Epithelial cell of prostate (primary cell): ENCODE measurements at regions not wholly inside any gene's neighbourhood (a gene's known extent, or its start where the extent isn't known, plus 50 kb on each side); places are given as distances from the start of the nearest gene placed in this dataset.
"Not testable (repeated sequence)": the region's sequence is repeated elsewhere in the genome, so short reads cannot be mapped to it uniquely, and the experiment has no call there.

Source experiments
- DNase-seq: peaks from one replicate; pipeline ENCODE4 v3.0.0-alpha.2; 2011; ENCODE audit warnings: low read depth, low spot score
- H3K27ac ChIP-seq: fragments of 450-650 bp; 2 replicates; pipeline ENCODE4 v1.5.1; 2017; ENCODE audit warnings: mild to moderate bottlenecking

DNA sequence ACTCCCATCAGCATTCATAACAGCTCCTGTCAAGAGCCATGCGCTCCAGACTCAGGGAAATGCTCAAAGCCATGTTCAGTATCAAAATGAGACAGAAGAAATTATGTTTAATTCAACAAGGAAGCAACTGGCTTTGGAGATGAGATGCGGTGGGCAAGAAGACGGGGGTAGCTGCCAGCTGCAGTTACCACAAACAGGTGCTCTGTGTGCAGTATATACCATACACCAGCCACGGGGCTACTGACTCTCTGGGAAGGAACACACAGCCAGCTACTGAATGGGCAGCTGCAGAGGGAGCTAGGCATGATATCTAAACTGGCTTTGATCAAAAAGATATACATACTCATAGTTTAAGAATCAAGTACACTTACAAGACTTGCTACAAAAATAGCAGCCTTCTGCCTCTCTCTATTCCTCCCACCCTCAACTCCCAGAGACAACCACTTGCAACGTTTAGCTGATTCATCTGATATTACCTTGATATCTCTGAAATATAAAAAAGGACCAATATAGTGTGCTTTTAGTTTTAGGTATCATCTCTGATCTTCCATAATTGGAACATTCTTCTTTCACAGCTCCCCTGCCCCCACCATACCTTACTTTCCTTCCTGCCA, 593.0 kb downstream of the UQCRFS1 start:
- DNase-seq: no peak
- H3K27ac ChIP-seq: no peak overlapping the region

DNA sequence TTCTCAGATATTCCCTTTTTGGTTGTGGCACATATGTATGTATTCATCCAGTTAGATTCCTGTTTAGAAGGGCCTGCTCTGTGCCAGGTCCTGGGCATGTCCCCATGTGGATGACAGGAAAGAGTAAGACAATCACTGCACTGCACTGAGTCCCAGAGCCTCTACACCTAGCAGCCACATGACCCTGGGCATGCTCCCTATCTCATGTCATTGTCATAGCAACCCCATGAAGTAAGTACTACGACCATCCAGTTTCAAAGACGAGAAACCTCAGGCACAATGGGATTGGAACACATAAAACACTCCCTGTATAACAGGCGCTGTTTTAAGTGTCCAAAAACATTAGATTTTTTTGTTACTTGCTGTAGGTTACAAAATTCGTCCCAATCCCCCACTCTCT, 594.4 kb downstream of the UQCRFS1 start:
- H3K27ac ChIP-seq: no peak overlapping the region
- no peak for DNase-seq

DNA sequence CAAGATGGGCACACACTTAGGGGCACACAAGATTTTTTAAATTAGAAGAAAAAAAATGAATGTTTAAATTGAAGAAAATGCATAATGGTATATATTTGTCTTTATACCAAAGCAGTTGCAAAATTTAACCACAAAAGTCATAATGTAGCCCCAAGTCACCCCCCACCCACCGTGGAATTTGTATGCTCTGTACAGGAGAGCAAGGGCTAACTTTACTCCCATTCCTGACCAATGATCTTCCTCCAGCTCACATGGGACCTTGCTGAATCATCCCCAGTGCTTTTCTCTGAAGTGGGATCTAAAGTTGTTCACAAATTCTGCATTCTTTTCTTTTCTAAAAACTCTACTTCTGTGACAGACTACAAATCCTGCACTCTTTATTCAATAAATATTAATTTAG, 597.0 kb downstream of the UQCRFS1 start:
- no peak for DNase-seq
- H3K27ac ChIP-seq: no peak overlapping the region

DNA sequence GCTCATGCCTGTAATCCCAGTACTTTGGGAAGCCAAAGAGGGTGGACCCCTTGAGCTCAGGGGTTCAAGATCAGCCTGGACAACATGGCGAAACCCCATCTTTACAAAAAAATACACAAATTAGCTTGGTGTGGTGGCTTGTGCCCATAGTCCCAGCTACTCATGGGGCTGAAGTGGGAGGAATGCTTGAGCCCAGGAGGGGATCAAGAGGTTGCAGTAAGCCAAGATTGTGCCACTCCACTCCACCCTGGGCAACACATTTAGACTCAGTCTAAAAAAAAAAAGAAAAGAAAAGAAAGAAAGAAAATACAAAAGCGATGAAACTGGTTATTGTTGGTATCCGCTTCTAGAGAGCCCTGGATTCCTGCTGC, 597.4 kb downstream of the UQCRFS1 start:
- no peak for DNase-seq
- H3K27ac ChIP-seq: no peak overlapping the region

- DNase-seq: no peak
These were observed 598.1 kb downstream of the UQCRFS1 start for GRCh38 chr19:28614634-28615545.

GRCh38 chr19:28612275-28612769, 600.6 kb downstream of the UQCRFS1 start:
- H3K27ac ChIP-seq: no peak overlapping the region
- DNase-seq: no peak

More at GRCh38 chr19:28614634-28615545, 598.1 kb downstream of the UQCRFS1 start:
- no peak overlapping the region for H3K27ac ChIP-seq

- not testable (repeated sequence) for H3K27ac ChIP-seq, DNase-seq
These were observed 601.6 kb downstream of the UQCRFS1 start for GRCh38 chr19:28611227-28611914.

GRCh38 chr19:28610731-28611130, 602.2 kb downstream of the UQCRFS1 start:
- DNase-seq: no peak
- H3K27ac ChIP-seq: no peak overlapping the region

GRCh38 chr19:28609944-28610343, 603.0 kb downstream of the UQCRFS1 start:
- H3K27ac ChIP-seq: no peak overlapping the region
- DNase-seq: no peak

GRCh38 chr19:28609091-28609755, 603.7 kb downstream of the UQCRFS1 start:
- no peak for DNase-seq
- H3K27ac ChIP-seq: no peak overlapping the region

GRCh38 chr19:28608292-28608691, 604.7 kb downstream of the UQCRFS1 start:
- DNase-seq: no peak
- H3K27ac ChIP-seq: no peak overlapping the region

DNA sequence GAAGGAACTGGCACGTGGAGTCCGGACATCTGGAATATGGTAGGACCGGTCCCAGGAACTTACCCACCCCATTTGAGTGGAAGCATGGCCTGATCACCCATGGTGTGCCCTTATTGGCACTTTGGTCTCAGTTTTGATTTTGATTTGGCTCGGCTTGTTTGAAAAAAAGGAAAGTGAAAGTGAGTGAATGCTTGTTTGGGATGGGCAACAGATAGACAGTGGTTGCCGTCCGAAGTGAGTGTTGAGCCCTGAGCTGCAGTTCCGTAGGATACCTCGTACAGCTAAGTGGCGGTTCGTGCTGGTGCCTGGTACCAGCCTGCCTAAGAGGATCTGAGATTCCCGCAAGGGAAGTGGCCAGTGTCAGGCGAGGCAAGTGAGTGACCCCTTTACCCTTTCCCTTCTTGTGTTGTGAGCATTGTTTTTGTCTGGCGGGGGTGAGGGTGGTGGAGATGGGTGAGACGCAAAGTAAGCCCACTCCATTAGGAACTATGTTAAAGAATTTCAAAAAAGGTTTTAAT, 605.8 kb downstream of the UQCRFS1 start:
- H3K27ac ChIP-seq: no peak overlapping the region
- no peak for DNase-seq

DNA sequence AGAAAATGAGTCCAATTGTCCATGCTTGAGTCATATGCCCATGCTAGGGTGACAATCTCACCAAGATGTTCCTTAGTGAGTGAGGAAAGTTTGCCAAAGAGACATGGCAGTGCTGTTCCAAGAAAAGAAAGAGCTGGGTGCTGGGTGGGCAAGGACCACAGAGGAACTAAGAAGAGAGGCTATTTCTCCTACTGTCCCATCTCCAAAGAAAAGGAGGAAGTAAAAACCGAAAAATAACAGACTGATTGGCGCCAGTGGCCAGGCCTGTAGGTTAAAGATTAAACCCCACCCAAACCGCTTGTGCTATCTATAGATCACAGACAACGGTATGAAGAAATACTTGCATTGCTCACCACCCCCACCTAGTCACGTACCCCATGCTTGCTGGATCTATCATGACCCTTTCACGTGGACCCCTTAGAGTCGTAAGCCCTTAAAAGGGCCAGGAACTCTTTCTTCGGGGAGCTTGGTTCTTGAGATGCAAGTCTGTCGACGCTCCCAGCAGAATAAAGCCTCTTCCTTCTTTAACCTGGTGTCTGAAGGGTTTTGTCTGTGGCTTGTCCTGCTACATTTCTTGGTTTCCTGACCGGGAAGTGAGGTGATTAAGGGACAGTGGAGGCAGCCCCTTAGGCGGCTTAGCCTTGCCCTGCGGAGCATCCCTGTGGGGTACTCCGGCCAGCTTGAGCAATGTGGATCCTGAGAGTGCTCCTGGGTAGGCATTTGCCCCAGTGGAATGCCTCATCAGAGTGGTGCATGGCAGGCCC, 606.5 kb downstream of the UQCRFS1 start:
- no peak overlapping the region for H3K27ac ChIP-seq
- no peak for DNase-seq

DNA sequence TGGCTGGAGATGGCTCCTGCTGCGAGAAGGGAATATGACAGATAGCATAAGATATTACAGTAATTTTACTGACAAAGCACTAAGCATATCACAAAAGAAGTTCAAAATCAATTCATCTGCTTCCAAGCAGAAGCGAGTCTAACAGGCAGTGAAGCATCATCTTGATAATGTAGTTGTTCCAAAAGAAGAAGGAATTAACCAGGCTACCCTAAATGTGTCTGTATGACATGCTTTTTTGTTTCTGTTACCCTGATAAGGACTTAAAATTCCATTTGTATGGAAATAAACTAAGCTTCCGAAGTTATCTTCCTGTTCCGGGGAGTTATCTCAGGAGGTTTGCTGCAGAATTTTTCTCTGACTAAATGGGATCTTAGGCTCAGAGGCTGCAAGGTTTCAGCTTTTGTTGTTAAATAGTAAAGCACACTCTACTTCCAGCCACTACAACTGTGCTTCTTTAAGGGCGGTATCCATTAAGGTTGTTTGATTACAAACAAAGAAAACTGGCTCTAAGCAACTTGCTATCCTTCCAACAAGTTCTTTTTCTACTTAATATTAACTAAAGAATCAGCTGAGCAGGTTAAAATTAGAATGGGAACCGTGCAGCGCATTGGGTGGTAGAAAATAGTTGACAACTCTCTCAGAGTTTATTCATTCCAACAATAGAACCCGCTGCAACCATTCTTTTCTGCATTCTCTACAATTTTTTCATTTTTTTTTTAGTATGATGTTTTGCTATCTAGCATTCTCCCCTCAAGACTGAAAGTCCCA, 607.3 kb downstream of the UQCRFS1 start:
- no peak overlapping the region for H3K27ac ChIP-seq
- no peak for DNase-seq

- no peak for DNase-seq
These were observed 609.5 kb downstream of the UQCRFS1 start for GRCh38 chr19:28603453-28603852.

DNA sequence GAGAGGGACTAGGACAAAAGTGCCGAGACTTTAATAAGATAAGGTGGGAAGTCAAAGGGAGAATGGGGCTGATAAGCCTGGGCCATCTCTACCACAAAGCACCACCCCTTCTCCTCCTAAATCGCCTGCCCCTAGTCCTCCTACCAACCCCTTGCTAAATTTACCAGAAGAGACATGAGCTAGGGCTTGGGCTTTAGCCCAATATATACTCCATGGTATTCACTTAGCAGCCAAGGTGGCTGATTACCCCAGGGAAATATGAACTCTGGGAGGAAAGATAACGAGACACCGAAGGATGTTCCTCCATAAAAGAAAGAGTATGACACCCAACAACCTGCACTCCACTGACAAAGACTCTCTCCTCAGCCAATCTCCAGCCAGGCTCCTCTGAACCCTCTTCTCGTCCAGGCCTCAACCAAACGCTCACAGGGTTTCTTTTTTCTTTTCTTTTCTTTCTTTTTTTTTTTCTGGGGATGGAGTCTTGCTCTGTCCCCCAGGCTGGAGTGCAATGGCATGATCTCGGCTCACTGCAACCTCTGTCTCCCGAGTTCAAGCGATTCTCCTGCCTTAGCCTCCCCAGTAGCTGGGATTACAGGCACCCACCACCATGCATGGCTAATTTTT, 610.2 kb downstream of the UQCRFS1 start:
- no peak overlapping the region for H3K27ac ChIP-seq
- DNase-seq: no peak

More at GRCh38 chr19:28603453-28603852, 609.5 kb downstream of the UQCRFS1 start:
- no peak overlapping the region for H3K27ac ChIP-seq

DNA sequence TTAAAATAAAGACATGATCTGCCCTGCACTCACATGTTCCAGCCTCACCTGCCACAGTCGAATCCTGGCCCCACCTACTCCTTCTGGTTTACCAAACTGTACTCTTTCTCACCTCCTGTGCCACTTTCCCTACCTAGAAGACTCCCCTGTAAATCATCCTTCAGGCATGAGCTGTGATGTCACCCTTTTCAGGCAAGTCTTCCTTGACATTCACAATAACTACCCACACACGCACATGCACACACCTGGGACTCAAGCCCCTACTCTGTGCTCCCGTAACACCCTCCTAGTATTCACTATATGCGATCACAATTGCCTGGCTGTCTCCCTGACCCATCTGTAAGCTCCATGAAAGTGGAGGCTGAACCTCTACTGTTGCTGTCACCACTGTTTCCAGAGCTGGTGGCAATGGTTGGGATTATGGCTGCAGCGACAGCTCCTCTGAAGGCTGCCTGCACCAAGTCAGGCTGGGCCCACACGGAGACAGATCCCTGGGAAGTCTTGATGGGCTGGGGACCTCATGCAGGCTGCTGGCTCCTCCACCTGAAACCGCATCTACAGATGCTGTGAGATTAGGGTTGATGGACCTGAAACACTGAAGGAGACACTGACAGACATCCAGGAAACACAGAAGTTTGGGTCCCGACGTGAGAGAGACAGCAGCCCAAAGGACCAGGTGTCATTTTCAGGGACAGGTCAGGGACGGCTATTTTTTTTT, 611.1 kb downstream of the UQCRFS1 start:
- DNase-seq: no peak
- no peak overlapping the region for H3K27ac ChIP-seq

- no peak overlapping the region for H3K27ac ChIP-seq
- DNase-seq: no peak
These were observed 614.1 kb downstream of the UQCRFS1 start for GRCh38 chr19:28598861-28599260.
